GM21423 (cell line): ENCODE measurements at regions not wholly inside any gene's neighbourhood (a gene's known extent, or its start where the extent isn't known, plus 50 kb on each side); places are given as distances from the start of the nearest gene placed in this dataset.
"Not testable (repeated sequence)": the region's sequence is repeated elsewhere in the genome, so short reads cannot be mapped to it uniquely, and the experiment has no call there.

Experiments
- ATAC-seq: cut with Tn5 transposase; IDR thresholded peaks from one replicate; pipeline ENCODE4 v1.9.1; 2021; ENCODE audit warnings: mild to moderate bottlenecking, moderate library complexity; ENCODE audit not compliant: unreplicated experiment

GRCh38 chr4:187108845-187109244, 385.2 kb upstream of the FAT1 start:
- ATAC-seq = no peak

GRCh38 chr4:187109636-187110035, 386.0 kb upstream of the FAT1 start:
- no peak for ATAC-seq

- ATAC-seq = no peak
Observed at GRCh38 chr4:187118166-187118565, 394.5 kb upstream of the FAT1 start.

- no peak for ATAC-seq
Observed at GRCh38 chr4:187118602-187119120, 395.0 kb upstream of the FAT1 start.

GRCh38 chr4:187124331-187124730, 400.7 kb upstream of the FAT1 start:
- no peak for ATAC-seq

- no peak for ATAC-seq
Observed at GRCh38 chr4:187125062-187125461, 401.4 kb upstream of the FAT1 start.

- ATAC-seq = no peak
Observed at GRCh38 chr4:187127456-187127855, 403.8 kb upstream of the FAT1 start.

GRCh38 chr4:187128222-187128621, 404.6 kb upstream of the FAT1 start:
- ATAC-seq = no peak

- ATAC-seq = no peak
Observed at GRCh38 chr4:187128976-187129375, 405.3 kb upstream of the FAT1 start.

GRCh38 chr4:187131826-187132225, 408.2 kb upstream of the FAT1 start:
- not testable (repeated sequence) for ATAC-seq

GRCh38 chr4:187135878-187136277, 412.2 kb upstream of the FAT1 start:
- no peak for ATAC-seq

GRCh38 chr4:187139141-187139540, 415.5 kb upstream of the FAT1 start:
- no peak for ATAC-seq

GRCh38 chr4:187141101-187141500, 417.4 kb upstream of the FAT1 start:
- no peak for ATAC-seq

GRCh38 chr4:187149229-187149945, 425.7 kb upstream of the FAT1 start:
- no peak for ATAC-seq

GRCh38 chr4:187157380-187157958, 433.8 kb upstream of the FAT1 start:
- ATAC-seq = no peak

- ATAC-seq = no peak
Observed at GRCh38 chr4:187158003-187158402, 434.3 kb upstream of the FAT1 start.

- no peak for ATAC-seq
Observed at GRCh38 chr4:187160486-187160885, 436.8 kb upstream of the FAT1 start.

- ATAC-seq = no peak
Observed at GRCh38 chr4:187166886-187167512, 443.3 kb upstream of the FAT1 start.

GRCh38 chr4:187171706-187172339, 448.2 kb upstream of the FAT1 start:
- no peak for ATAC-seq

GRCh38 chr4:187172340-187172761, 448.7 kb upstream of the FAT1 start:
- ATAC-seq = no peak

GRCh38 chr4:187174749-187175148, 451.1 kb upstream of the FAT1 start:
- ATAC-seq = no peak

- no peak for ATAC-seq
Observed at GRCh38 chr4:187175197-187175596, 451.5 kb upstream of the FAT1 start.
